ENCODE measurements at regions not wholly inside any gene's neighbourhood (a gene's known extent, or its start where the extent isn't known, plus 50 kb on each side); places are given as distances from the start of the nearest gene placed in this dataset.

DNA sequence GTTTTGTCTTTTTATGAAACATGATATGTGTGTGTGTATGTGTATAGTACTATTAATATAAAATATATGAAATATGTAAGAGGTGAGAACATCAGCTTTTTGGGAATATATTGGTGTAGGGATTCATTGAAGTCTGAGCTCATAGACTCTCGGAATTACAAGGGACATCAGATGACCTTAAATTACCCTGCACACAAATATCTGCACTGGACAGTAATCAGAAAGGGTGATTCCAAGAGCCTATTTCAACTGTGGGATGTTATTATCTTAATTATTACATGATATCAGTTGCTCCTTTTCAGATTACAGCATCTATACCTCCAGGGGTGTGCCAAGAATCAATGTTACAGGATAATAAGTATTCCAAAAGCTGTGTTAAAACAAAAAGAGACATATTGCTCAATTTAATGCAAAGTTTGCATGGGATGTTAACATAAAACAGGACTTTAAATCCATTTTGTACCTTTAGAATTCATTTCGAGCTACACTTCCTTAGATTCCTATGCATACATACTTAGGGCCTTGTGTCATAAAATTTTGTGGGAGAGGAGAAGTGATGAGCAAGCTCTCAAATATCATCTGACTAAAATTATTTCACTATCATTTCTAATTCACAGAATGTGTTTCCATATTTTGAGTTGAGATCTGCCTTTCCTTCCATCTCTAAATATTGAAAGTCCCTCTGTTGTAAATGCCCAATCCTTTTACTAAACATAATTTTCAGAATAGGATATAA lies 365.2 kb downstream of the BRINP1 start:
- ATAC-seq, result peak in 1 of 4 donors; percentile 16

DNA sequence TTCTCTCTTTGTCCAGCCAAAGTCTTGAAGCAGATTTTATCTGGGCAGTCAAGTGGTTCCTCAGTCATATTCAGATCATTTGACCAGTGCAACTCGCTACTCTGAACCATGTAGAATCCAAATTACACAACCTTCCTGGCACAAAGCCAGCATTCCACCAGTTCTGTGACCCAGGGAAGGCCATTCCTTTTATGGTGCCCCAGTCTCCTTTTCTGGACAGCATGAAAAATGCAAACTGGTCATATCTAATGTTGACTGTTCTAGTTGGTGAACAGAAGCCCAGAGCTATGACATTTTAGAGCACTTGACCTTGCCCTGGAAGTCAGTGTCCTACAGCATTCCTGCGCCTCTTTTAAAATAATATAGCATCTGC lies 364.6 kb downstream of the BRINP1 start:
- FAIRE-seq, result no peak
- no peaks in the 10 kb centered on the region for H3K4me1 ChIP-seq
- H3K36me3 ChIP-seq, result no peaks in the 10 kb centered on the region
- DNase-seq, result peak in 3 of 6 donors; percentile 18 to 41 (median 20)
- no peak overlapping the region for H3K27ac ChIP-seq
- ATAC-seq, result peak in 3 of 4 donors; percentile 47 to 61 (median 55)
- WGBS, 2 donors, result 42 to 47% methylated on average over 2 of the region's 2 CpGs
- intact Hi-C loops (cut with DNase I), result no loop called here
- no peak overlapping the region for H3K4me3 ChIP-seq
- H3K27me3 ChIP-seq, result no peaks in the 10 kb centered on the region
- H3K9me3 ChIP-seq, result no peaks in the 10 kb centered on the region
- TF ChIP-seq, protein P1, sequence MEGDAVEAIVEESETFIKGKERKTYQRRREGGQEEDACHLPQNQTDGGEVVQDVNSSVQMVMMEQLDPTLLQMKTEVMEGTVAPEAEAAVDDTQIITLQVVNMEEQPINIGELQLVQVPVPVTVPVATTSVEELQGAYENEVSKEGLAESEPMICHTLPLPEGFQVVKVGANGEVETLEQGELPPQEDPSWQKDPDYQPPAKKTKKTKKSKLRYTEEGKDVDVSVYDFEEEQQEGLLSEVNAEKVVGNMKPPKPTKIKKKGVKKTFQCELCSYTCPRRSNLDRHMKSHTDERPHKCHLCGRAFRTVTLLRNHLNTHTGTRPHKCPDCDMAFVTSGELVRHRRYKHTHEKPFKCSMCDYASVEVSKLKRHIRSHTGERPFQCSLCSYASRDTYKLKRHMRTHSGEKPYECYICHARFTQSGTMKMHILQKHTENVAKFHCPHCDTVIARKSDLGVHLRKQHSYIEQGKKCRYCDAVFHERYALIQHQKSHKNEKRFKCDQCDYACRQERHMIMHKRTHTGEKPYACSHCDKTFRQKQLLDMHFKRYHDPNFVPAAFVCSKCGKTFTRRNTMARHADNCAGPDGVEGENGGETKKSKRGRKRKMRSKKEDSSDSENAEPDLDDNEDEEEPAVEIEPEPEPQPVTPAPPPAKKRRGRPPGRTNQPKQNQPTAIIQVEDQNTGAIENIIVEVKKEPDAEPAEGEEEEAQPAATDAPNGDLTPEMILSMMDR (IDR thresholded peaks at IDR 0.05), result no peak

More for the DNA sequence above, 365.2 kb downstream of the BRINP1 start:
- H3K4me1 ChIP-seq, result no peaks in the 10 kb centered on the region
- no peak overlapping the region for H3K27ac ChIP-seq
- no peaks in the 10 kb centered on the region for H3K9me3 ChIP-seq
- FAIRE-seq (no peak), DNase-seq (no peak)
- TF ChIP-seq, protein P1 (IDR thresholded peaks at IDR 0.05), result no peak
- H3K36me3 ChIP-seq, result no peaks in the 10 kb centered on the region
- intact Hi-C loops (cut with DNase I), result no loop called here
- H3K27me3 ChIP-seq, result no peaks in the 10 kb centered on the region
- WGBS, 2 donors, result 57 to 72% methylated on average over 2 of the region's 2 CpGs
- H3K4me3 ChIP-seq, result no peak overlapping the region

GRCh38 chr9:119005162-119005561 lies 364.1 kb downstream of the BRINP1 start:
- WGBS, 2 donors, result 69 to 84% methylated on average over 2 of the region's 2 CpGs
- no peak overlapping the region for H3K4me3 ChIP-seq
- no peaks in the 10 kb centered on the region for H3K36me3 ChIP-seq
- FAIRE-seq (no peak), DNase-seq (no peak), ATAC-seq (no peak)
- no peak overlapping the region for H3K27ac ChIP-seq
- H3K4me1 ChIP-seq, result no peaks in the 10 kb centered on the region
- no peaks in the 10 kb centered on the region for H3K27me3 ChIP-seq
- no peaks in the 10 kb centered on the region for H3K9me3 ChIP-seq
- intact Hi-C loops (cut with DNase I), result no loop called here
- TF ChIP-seq, protein P1 (IDR thresholded peaks at IDR 0.05), result no peak

DNA sequence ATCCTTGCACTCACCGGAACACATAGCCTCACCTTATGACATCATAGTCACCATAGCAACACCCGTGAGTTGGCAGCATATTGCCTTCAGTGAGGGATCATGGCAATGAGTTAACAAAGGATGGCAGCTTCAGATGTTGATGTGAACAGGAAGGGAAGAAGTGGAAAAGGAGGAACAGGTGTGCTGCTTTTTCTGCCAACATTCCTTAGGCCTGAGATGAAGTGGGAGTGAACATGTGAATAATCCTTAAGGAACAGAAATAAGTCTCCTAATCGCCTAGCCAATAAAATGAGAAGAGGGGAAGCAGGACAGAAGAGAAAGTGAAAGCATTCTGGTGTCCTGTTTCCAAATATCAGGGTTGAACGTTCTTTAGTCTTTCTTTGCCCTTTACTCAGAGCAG lies 360.0 kb downstream of the BRINP1 start:
- intact Hi-C loops (cut with DNase I), result no loop called here
- H3K4me1 ChIP-seq, result no peaks in the 10 kb centered on the region
- no peak for DNase-seq
- no peak for FAIRE-seq
- H3K27me3 ChIP-seq, result no peaks in the 10 kb centered on the region
- no peaks in the 10 kb centered on the region for H3K9me3 ChIP-seq
- H3K27ac ChIP-seq, result no peak overlapping the region
- WGBS, 2 donors, result 24% methylated on average over 4 of the region's 4 CpGs
- no peak overlapping the region for H3K4me3 ChIP-seq
- TF ChIP-seq, protein P1 (IDR thresholded peaks at IDR 0.05), result no peak
- H3K36me3 ChIP-seq, result no peaks in the 10 kb centered on the region
- ATAC-seq, result peak in 3 of 4 donors; percentile 40 to 47 (median 43)

DNA sequence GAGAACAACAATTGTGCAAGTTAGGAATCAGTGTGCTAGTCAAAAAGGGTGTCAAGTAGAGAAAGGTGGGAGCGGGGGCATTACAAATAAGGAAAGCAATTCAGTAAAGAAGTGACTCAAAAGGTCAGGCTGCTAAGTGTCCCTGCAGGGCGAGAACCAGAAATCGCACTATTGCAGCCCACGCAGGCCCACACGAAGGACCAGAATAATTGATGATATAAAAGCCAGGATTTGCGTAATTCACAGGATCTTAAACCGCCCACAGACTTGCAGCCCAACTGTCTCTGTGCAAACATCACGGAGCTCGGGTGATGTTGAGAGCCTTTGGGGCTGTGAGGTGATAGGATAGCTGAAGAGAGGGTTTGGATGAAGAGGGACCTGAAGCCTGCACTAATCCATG lies 349.0 kb downstream of the BRINP1 start:
- H3K4me3 ChIP-seq, result no peak overlapping the region
- H3K4me1 ChIP-seq, result no peaks in the 10 kb centered on the region
- H3K27me3 ChIP-seq, result no peaks in the 10 kb centered on the region
- no peaks in the 10 kb centered on the region for H3K36me3 ChIP-seq
- no peaks in the 10 kb centered on the region for H3K9me3 ChIP-seq
- DNase-seq, result no peak
- ATAC-seq, result peak in 1 of 4 donors; percentile 22
- intact Hi-C loops (cut with DNase I), result no loop called here
- WGBS, 2 donors, result 65 to 69% methylated on average over 9 of the region's 9 CpGs
- FAIRE-seq, result no peak
- TF ChIP-seq, protein P1 (IDR thresholded peaks at IDR 0.05), result no peak
- H3K27ac ChIP-seq, result no peak overlapping the region
